Retinal pigment epithelial cell (primary cell): ENCODE measurements at regions not wholly inside any gene's neighbourhood (a gene's known extent, or its start where the extent isn't known, plus 50 kb on each side); places are given as distances from the start of the nearest gene placed in this dataset.

ENCODE experiments used
- DNase-seq: peaks from one replicate; pipeline ENCODE4 v3.0.0-alpha.2; 2010; ENCODE audit warnings: low read depth
- H3K4me3 ChIP-seq: 2 replicates; pipeline ENCODE4 v1.5.1; 2011; ENCODE audit warnings: mild to moderate bottlenecking, low read length, control low read depth, moderate library complexity
- TF ChIP-seq, protein P1 (sequence below): conservative IDR thresholded peaks from 2 replicates; pipeline ENCODE4 v1.5.1; 2011; ENCODE audit warnings: low read depth, low read length, control low read depth, inconsistent platforms

DNA sequence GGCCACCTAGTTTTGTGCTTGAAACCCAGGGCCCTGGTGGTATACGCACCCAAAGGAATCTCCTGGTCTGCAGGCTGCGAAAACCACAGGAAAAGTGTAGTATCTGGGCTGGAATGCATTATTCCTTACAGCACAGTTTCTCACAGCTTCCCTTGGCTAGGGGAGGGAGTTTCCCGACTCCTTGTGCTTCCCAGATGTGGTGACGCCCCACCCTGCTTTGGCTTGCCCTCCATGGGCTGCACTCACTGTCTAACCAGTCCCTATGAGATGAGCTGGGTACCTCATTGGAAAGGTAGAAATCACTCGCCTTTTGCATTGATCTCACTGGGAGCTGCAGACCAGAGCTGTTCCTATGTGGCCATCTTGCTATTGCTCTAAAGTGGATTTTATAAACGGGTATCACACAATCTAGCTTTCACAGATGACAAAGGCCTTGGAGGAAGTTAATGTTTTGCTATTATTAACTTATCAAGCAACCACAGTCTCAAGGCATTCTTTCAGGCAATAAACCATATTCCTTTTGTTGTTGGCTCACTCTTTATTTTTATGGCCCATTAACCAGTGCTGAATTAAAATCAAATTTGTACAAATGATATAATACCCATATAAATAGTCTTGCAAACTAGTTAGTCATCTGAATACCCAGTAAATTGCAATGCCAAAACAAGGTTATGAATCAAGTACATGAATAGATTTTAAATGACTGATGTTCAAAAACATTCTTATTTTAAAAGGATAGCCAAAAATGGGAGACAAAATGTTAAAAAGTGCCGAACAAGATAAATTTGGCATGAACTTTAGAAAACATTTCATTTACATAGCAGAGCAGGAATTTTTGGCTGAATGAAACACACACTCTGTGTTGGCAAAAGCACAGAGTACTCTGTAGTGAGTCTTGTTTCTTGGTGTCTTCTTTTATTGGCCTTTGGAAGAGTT lies 475.4 kb upstream of the ARGLU1 start:
- H3K4me3 ChIP-seq = no peak overlapping the region
- no peak for DNase-seq
- TF ChIP-seq, protein P1, sequence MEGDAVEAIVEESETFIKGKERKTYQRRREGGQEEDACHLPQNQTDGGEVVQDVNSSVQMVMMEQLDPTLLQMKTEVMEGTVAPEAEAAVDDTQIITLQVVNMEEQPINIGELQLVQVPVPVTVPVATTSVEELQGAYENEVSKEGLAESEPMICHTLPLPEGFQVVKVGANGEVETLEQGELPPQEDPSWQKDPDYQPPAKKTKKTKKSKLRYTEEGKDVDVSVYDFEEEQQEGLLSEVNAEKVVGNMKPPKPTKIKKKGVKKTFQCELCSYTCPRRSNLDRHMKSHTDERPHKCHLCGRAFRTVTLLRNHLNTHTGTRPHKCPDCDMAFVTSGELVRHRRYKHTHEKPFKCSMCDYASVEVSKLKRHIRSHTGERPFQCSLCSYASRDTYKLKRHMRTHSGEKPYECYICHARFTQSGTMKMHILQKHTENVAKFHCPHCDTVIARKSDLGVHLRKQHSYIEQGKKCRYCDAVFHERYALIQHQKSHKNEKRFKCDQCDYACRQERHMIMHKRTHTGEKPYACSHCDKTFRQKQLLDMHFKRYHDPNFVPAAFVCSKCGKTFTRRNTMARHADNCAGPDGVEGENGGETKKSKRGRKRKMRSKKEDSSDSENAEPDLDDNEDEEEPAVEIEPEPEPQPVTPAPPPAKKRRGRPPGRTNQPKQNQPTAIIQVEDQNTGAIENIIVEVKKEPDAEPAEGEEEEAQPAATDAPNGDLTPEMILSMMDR = no peak

DNA sequence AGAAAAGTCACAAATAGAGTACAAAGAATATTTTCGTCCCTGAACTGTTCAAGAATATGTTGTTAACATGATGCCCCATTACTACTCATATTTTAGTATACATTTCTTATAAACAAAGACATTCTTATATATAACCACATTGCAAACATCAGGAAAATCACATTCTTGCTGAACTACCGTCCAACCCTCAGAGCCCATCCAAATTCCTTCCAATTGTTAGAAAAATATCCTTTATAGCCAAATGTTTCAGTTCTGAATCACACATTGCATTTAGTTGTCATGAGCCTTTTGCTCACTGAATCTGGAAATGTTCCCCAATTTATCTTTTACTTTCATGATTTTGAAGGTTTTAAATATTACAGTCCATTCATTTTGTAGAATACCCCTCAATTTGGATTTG lies 467.8 kb upstream of the ARGLU1 start:
- H3K4me3 ChIP-seq = no peak overlapping the region
- DNase-seq = no peak
- TF ChIP-seq, protein P1 = no peak

DNA sequence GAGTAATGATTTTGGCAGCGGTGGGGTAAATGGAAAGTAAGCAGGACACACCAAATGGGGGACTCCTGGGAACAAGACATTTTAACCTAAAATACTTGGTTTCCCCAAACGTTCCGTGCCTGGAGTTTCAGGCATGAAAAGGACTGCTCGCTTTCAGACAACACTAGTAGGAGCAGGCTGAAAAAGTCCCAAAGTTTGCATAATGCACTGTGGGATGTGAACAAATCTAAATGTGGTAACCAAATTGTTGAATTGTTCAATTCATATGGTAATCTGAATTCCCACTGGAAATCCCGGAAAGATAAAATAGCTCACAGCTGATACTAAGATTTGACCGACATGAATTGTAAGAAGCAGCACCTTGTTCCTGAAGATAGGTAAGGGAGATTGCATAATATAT lies 467.2 kb upstream of the ARGLU1 start:
- TF ChIP-seq, protein P1 = no peak
- no peak for DNase-seq

DNA sequence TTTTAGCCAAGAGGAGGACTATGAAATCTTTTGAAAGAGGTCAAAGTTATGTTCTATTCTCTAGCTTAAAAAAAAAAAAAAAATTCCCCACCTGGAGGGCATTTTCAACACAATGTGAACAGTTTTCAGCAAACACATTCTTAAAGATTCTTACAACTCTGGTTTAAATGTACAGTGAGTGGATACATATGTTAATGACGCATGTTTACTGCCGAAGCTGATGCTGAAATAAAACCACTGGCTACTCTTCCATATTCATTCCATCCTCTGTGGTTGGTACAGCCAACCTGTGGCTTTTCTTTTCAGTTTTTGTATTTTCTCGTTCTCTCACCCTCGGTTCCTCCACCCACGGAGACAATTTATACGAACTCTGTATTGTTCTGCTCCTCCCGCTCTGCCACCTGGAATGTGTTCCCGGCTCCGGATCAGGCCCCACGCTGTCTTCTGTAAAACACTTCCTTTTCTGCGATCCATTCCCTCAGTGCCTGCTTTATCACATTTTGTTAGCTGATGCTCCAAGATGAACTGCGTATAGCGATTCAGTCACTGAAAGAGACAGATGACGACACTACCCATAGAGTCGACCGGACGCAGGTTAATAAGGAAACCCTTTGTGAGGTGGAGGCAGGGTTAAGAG lies 466.4 kb upstream of the ARGLU1 start:
- no peak for DNase-seq
- no peak overlapping the region for H3K4me3 ChIP-seq
- TF ChIP-seq, protein P1 = no peak

More for the DNA sequence above, 467.2 kb upstream of the ARGLU1 start:
- H3K4me3 ChIP-seq = no peak overlapping the region

DNA sequence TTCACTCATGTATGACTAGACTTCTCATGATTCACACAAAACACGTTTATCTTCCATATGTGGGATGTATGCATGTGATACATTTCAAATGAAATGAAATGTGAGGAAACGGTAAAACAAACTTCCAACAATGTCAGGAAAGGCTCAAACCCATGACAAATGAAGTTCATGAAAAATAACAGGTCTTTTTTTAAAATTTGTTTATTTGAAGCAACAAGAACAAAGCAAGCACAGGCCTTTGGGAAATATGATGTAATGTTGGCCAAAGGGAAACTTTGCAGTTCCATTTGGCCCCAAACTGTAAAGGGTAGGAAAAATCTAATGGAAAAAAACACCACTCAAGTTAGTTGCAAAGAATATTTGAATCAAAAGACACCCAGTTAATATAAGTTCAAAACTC lies 463.8 kb upstream of the ARGLU1 start:
- H3K4me3 ChIP-seq = no peak overlapping the region
- TF ChIP-seq, protein P1 = no peak
- DNase-seq = no peak

DNA sequence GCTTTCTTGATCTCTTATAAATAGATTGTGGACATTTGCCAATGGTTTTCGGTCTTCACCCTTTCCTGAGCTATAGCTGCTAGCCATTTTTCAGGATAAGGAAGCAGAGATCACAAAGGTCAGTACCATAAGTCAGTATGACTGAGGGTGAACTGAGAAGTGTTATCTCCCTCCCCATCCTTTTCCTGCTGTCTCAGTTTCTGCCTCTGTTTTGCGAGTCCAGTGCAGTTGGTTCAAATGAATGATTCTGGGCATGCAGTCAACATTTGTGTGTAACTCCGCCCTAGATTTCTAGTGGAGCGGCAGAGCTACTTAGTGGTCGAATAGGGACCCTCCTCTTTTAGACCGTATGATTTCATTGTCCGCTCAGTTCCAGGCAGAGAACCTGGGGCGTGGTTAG lies 460.8 kb upstream of the ARGLU1 start:
- TF ChIP-seq, protein P1 = no peak
- no peak for DNase-seq

More for the DNA sequence above, 460.8 kb upstream of the ARGLU1 start:
- H3K4me3 ChIP-seq = no peak overlapping the region
